Esophagus muscularis mucosa (tissue), 3 donors: ENCODE measurements at regions not wholly inside any gene's neighbourhood (a gene's known extent, or its start where the extent isn't known, plus 50 kb on each side); places are given as distances from the start of the nearest gene placed in this dataset.

Experiments
- POLR2A ChIP-seq: fragments of 450-650 bp; IDR thresholded peaks from one replicate; pipeline ENCODE4 v1.6.1; 2017; ENCODE audit warnings: antibody characterized with exemption, moderate library complexity, mild to moderate bottlenecking, low read depth
- TF ChIP-seq, protein P1 (sequence below), 3 experiments: fragments of 200-600 bp in 2 of 3; fragments of 450-650 bp in 1 of 3; sonication (generic) in 2 of 3; IDR thresholded peaks; one replicate each; pipeline ENCODE4 v1.5.1; 2017 to 2019; ENCODE audit warnings: antibody characterized with exemption in 3 of 3, mild to moderate bottlenecking in 2 of 3, moderate library complexity in 1 of 3

DNA sequence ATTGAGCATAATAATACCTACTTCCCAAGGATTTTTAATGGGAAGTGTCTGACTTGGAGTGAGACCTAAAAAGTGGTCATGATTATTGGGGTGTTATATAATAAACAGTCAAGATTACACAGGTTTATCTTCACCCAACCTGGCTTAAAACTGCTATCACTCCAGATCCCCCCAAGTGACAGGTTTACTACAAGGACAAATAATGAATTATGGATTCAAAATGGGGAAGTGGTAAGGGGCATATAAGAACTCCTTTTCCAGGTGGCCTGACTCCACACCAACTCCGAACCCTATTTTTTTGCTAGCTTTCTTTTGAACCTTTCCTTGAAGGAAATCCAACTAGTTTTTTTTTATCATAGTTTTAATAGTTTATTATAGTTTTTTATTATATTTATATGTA is 663.0 kb upstream of the FANCL start:
- TF ChIP-seq, protein P1, sequence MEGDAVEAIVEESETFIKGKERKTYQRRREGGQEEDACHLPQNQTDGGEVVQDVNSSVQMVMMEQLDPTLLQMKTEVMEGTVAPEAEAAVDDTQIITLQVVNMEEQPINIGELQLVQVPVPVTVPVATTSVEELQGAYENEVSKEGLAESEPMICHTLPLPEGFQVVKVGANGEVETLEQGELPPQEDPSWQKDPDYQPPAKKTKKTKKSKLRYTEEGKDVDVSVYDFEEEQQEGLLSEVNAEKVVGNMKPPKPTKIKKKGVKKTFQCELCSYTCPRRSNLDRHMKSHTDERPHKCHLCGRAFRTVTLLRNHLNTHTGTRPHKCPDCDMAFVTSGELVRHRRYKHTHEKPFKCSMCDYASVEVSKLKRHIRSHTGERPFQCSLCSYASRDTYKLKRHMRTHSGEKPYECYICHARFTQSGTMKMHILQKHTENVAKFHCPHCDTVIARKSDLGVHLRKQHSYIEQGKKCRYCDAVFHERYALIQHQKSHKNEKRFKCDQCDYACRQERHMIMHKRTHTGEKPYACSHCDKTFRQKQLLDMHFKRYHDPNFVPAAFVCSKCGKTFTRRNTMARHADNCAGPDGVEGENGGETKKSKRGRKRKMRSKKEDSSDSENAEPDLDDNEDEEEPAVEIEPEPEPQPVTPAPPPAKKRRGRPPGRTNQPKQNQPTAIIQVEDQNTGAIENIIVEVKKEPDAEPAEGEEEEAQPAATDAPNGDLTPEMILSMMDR (IDR thresholded peaks at IDR 0.05): no peak
- TF ChIP-seq POLR2A: no peak
